ENCODE measurements at regions not wholly inside any gene's neighbourhood (a gene's known extent, or its start where the extent isn't known, plus 50 kb on each side); places are given as distances from the start of the nearest gene placed in this dataset.

DNA sequence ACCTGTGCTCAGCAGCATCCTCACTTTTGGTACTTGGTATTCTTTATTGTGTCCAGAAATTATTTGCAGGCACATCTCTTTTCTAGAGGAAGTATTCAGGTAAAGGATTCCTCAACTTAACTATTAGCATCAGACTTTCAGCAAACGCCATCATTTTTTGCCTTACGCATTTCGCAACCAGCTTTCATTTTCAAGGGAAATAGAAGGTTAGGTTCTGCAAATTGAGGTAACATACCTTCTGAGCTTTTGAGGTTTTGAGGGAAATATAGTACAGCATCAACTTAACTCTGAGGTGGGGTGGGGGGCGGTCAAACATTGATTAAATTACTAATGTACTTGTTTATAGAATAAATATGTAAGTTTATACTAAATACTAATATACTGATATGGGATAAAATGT is 243.6 kb upstream of the RIMS1 start:
- DNase-seq (ENCODE audit: low read depth), result no peak

DNA sequence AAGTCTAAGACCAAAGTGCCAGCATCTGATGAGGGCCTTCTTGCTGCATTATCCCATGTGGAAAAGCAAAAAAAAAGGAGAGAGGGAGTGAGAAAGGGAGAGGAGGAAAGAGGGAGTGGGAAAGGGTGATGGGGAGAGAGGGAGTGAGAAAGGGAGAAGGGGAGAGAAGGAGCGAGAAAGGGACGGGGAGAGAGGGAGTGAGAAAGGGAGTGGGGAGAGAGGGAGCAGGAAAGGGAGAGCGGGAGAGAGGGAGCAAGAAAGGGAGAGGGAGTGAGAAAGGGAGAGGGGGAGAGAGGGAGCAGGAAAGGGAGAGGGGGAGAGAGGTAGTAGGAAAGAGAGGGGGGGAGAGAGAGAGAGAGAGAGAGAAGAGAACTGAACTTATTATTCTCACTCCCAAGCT is 241.1 kb upstream of the RIMS1 start:
- DNase-seq (ENCODE audit: low read depth), result no peak
- H3K4me3 ChIP-seq (ENCODE audit: low read depth, low read length), result no peak overlapping the region
- TF ChIP-seq POLR2A (IDR thresholded peaks at IDR 0.05; ENCODE audit: extremely low read depth, insufficient read length) (no peak), MYC (IDR thresholded peaks at IDR 0.05; ENCODE audit: low read depth, low read length) (no peak)
- TF ChIP-seq, protein P1, sequence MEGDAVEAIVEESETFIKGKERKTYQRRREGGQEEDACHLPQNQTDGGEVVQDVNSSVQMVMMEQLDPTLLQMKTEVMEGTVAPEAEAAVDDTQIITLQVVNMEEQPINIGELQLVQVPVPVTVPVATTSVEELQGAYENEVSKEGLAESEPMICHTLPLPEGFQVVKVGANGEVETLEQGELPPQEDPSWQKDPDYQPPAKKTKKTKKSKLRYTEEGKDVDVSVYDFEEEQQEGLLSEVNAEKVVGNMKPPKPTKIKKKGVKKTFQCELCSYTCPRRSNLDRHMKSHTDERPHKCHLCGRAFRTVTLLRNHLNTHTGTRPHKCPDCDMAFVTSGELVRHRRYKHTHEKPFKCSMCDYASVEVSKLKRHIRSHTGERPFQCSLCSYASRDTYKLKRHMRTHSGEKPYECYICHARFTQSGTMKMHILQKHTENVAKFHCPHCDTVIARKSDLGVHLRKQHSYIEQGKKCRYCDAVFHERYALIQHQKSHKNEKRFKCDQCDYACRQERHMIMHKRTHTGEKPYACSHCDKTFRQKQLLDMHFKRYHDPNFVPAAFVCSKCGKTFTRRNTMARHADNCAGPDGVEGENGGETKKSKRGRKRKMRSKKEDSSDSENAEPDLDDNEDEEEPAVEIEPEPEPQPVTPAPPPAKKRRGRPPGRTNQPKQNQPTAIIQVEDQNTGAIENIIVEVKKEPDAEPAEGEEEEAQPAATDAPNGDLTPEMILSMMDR (IDR thresholded peaks at IDR 0.05; ENCODE audit: low read depth, low read length), result no peak
- TF ChIP-seq, protein P2, sequence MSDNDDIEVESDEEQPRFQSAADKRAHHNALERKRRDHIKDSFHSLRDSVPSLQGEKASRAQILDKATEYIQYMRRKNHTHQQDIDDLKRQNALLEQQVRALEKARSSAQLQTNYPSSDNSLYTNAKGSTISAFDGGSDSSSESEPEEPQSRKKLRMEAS (IDR thresholded peaks at IDR 0.05; ENCODE audit: low read depth, low read length), result no peak

More for the DNA sequence above, 243.6 kb upstream of the RIMS1 start:
- no peak overlapping the region for H3K4me3 ChIP-seq (ENCODE audit: low read depth, low read length)
- TF ChIP-seq, protein P2 (IDR thresholded peaks at IDR 0.05; ENCODE audit: low read depth, low read length), result no peak
- TF ChIP-seq, protein P1 (IDR thresholded peaks at IDR 0.05; ENCODE audit: low read depth, low read length), result no peak
- TF ChIP-seq POLR2A (IDR thresholded peaks at IDR 0.05; ENCODE audit: extremely low read depth, insufficient read length) (no peak), MYC (IDR thresholded peaks at IDR 0.05; ENCODE audit: low read depth, low read length) (no peak)

DNA sequence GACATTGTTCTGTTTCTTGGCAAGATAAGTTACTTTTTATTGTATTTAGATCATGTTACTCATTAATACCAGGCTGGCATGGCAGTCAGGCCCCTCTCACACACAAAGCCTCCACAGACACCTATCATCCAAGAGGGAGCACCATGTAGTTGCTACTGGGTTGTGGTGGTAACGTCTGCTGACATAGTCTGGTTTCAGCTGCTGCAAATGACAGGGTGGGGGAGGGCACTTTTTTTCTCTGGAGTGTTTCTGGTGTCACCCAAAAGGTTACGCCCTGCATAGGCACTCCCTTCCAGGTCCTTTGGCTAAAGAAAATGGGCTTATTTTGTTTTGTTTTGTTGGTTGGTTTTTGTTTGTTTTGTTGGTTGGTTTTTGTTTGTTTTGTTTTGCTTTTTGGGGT is 236.4 kb upstream of the RIMS1 start:
- no peak for TF ChIP-seq POLR2A (IDR thresholded peaks at IDR 0.05; ENCODE audit: extremely low read depth, insufficient read length)
- TF ChIP-seq, protein P1 (IDR thresholded peaks at IDR 0.05; ENCODE audit: low read depth, low read length), result no peak
- no peak for TF ChIP-seq MYC (IDR thresholded peaks at IDR 0.05; ENCODE audit: low read depth, low read length)
- TF ChIP-seq, protein P2 (IDR thresholded peaks at IDR 0.05; ENCODE audit: low read depth, low read length), result no peak
- no peak for DNase-seq (ENCODE audit: low read depth)
- H3K4me3 ChIP-seq (ENCODE audit: low read depth, low read length), result no peak overlapping the region

DNA sequence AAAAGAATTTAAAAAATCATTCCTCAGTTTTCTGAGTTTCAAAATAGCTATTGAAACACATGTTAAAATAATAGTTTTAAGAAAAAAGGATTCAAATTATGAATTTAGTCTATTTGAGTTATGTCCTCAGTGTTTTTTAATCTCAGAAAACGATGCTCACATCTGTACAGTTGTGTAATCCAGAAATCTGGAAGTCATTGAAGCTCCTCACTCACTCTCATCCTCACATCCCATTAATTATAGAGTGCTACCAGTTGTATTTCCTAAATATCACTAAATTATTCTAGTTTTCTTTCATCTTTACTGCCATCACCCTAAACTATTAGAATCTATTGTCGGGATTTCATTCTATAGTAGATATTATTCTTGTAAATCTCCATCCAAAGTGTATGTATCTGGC is 234.7 kb upstream of the RIMS1 start:
- H3K4me3 ChIP-seq (ENCODE audit: low read depth, low read length), result no peak overlapping the region
- TF ChIP-seq, protein P1 (IDR thresholded peaks at IDR 0.05; ENCODE audit: low read depth, low read length), result no peak
- TF ChIP-seq, protein P2 (IDR thresholded peaks at IDR 0.05; ENCODE audit: low read depth, low read length), result no peak
- TF ChIP-seq MYC (IDR thresholded peaks at IDR 0.05; ENCODE audit: low read depth, low read length) (no peak), POLR2A (IDR thresholded peaks at IDR 0.05; ENCODE audit: extremely low read depth, insufficient read length) (no peak)
- no peak for DNase-seq (ENCODE audit: low read depth)

DNA sequence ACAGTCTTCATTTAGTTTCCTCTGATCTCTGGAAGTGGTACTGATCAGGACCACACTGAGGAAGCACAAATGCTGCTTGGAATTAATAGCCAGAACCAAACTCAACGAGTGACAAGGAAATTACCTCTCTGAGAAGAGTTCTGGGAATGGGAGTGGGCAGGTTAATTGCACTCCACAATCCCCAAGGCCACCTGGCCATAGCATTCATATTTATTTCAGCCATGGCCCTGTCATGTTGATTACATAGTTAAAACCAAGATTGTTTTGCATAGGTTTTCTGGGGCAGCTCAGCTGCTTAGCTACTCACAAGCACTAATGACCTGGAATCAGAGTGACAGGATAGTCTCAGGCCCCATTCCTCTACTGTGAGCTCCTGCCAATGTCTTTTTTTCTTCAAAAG is 230.2 kb upstream of the RIMS1 start:
- no peak overlapping the region for H3K4me3 ChIP-seq (ENCODE audit: low read depth, low read length)
- no peak for DNase-seq (ENCODE audit: low read depth)
- TF ChIP-seq, protein P1 (IDR thresholded peaks at IDR 0.05; ENCODE audit: low read depth, low read length), result no peak
- TF ChIP-seq POLR2A (IDR thresholded peaks at IDR 0.05; ENCODE audit: extremely low read depth, insufficient read length) (no peak), MYC (IDR thresholded peaks at IDR 0.05; ENCODE audit: low read depth, low read length) (no peak)
- TF ChIP-seq, protein P2 (IDR thresholded peaks at IDR 0.05; ENCODE audit: low read depth, low read length), result no peak

DNA sequence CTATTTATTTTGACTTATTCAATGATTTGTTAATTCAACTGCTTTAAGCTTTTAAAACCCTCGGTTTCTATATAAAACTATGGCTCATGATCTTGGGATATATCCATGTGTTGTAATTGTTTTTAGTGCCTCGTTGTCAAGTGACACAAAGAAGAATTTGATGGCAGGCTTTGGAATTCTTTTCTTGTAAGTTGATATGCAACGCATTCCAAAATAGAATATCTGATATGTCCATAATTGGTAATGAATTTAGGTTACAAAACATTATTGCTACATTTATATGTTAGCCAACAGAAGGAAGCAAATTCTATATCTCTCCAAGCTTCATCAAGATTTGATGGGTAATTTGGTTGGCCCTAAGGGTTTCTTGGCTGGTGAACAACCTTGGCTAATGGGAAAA is 220.4 kb upstream of the RIMS1 start:
- no peak overlapping the region for H3K4me3 ChIP-seq (ENCODE audit: low read depth, low read length)
- no peak for DNase-seq (ENCODE audit: low read depth)
- TF ChIP-seq, protein P1 (IDR thresholded peaks at IDR 0.05; ENCODE audit: low read depth, low read length), result no peak
- TF ChIP-seq MYC (IDR thresholded peaks at IDR 0.05; ENCODE audit: low read depth, low read length) (no peak), POLR2A (IDR thresholded peaks at IDR 0.05; ENCODE audit: extremely low read depth, insufficient read length) (no peak)
- TF ChIP-seq, protein P2 (IDR thresholded peaks at IDR 0.05; ENCODE audit: low read depth, low read length), result no peak
